Duodenal mucosa (tissue), 2 donors: ENCODE measurements at regions not wholly inside any gene's neighbourhood (a gene's known extent, or its start where the extent isn't known, plus 50 kb on each side); places are given as distances from the start of the nearest gene placed in this dataset.

Source experiments
- H3K27ac ChIP-seq: one replicate; pipeline ENCODE4 v1.7.0; 2013; ENCODE audit warnings: low read depth, low read length
- H3K27me3 ChIP-seq, 2 donors: one replicate each; pipeline ENCODE4 v1.7.0; 2013; ENCODE audit warnings: low read length in 2 of 2, control low read depth in 1 of 2; ENCODE audit not compliant: insufficient read depth in 2 of 2, control insufficient read depth in 1 of 2
- H3K36me3 ChIP-seq, 2 donors: one replicate each; pipeline ENCODE4 v1.7.0; 2013; ENCODE audit warnings: low read length in 2 of 2, control low read depth in 1 of 2; ENCODE audit not compliant: insufficient read depth in 2 of 2, control insufficient read depth in 1 of 2
- H3K4me1 ChIP-seq, 2 donors: one replicate each; pipeline ENCODE4 v1.7.0; 2013; ENCODE audit warnings: low read length in 2 of 2, control low read depth in 1 of 2; ENCODE audit not compliant: insufficient read depth in 2 of 2, control insufficient read depth in 1 of 2
- H3K4me3 ChIP-seq, 2 donors: one replicate each; pipeline ENCODE4 v1.7.0; 2013; ENCODE audit warnings: low read length in 2 of 2, low read depth in 1 of 2
- H3K9ac ChIP-seq, 2 donors: one replicate each; pipeline ENCODE4 v1.7.0; 2013; ENCODE audit warnings: low read length in 2 of 2, low read depth in 1 of 2
- H3K9me3 ChIP-seq, 2 donors: one replicate each; pipeline ENCODE4 v1.7.0; 2013; ENCODE audit warnings: low read length in 2 of 2, control low read depth in 1 of 2; ENCODE audit not compliant: control insufficient read depth in 1 of 2

GRCh38 chr13:82634946-82635345 is 1247.3 kb downstream of the SLITRK1 start:
- Histone ChIP-seq H3K27ac (no peak overlapping the region), H3K9ac (no peak overlapping the region), H3K4me1 (no peaks in the 10 kb centered on the region), H3K27me3 (no peaks in the 10 kb centered on the region), H3K36me3 (no peaks in the 10 kb centered on the region), H3K4me3 (no peak overlapping the region), H3K9me3 (peaks cover 13% of the 10 kb centered on the region in 2 donors)

- Histone ChIP-seq H3K27me3 (no peaks in the 10 kb centered on the region), H3K4me1 (no peaks in the 10 kb centered on the region), H3K4me3 (no peak overlapping the region), H3K9me3 (peaks cover 5 to 7% of the 10 kb centered on the region in 2 donors), H3K36me3 (no peaks in the 10 kb centered on the region), H3K9ac (no peak overlapping the region), H3K27ac (no peak overlapping the region)
Observed at GRCh38 chr13:82627183-82627582, 1255.1 kb downstream of the SLITRK1 start.

- H3K4me3 ChIP-seq, result no peak overlapping the region
- no peaks in the 10 kb centered on the region for H3K27me3 ChIP-seq
- peaks cover 0 to 7% of the 10 kb centered on the region in 2 donors for H3K9me3 ChIP-seq
- no peaks in the 10 kb centered on the region for H3K36me3 ChIP-seq
- no peaks in the 10 kb centered on the region for H3K4me1 ChIP-seq
- no peak overlapping the region for H3K9ac ChIP-seq
- no peak overlapping the region for H3K27ac ChIP-seq
Observed at GRCh38 chr13:82625717-82626116, 1256.6 kb downstream of the SLITRK1 start.

- Histone ChIP-seq H3K4me3 (no peak overlapping the region), H3K27me3 (no peaks in the 10 kb centered on the region), H3K9me3 (peaks cover 2 to 11% of the 10 kb centered on the region in 2 donors), H3K9ac (no peak overlapping the region), H3K4me1 (no peaks in the 10 kb centered on the region), H3K36me3 (no peaks in the 10 kb centered on the region), H3K27ac (no peak overlapping the region)
Observed at GRCh38 chr13:82615043-82615442, 1267.2 kb downstream of the SLITRK1 start.

GRCh38 chr13:82614086-82614485 is 1268.2 kb downstream of the SLITRK1 start:
- H3K27me3 ChIP-seq, result no peaks in the 10 kb centered on the region
- no peak overlapping the region for H3K4me3 ChIP-seq
- H3K9ac ChIP-seq, result no peak overlapping the region
- H3K36me3 ChIP-seq, result no peaks in the 10 kb centered on the region
- no peaks in the 10 kb centered on the region for H3K4me1 ChIP-seq
- no peak overlapping the region for H3K27ac ChIP-seq
- H3K9me3 ChIP-seq, result peaks cover 2 to 7% of the 10 kb centered on the region in 2 donors

- Histone ChIP-seq H3K36me3 (no peaks in the 10 kb centered on the region), H3K9me3 (peaks cover 17 to 24% of the 10 kb centered on the region in 2 donors), H3K9ac (no peak overlapping the region), H3K4me1 (no peaks in the 10 kb centered on the region), H3K4me3 (no peak overlapping the region), H3K27ac (no peak overlapping the region), H3K27me3 (no peaks in the 10 kb centered on the region)
Observed at GRCh38 chr13:82606008-82606407, 1276.3 kb downstream of the SLITRK1 start.

GRCh38 chr13:82597747-82598146 is 1284.5 kb downstream of the SLITRK1 start:
- Histone ChIP-seq H3K4me1 (no peaks in the 10 kb centered on the region), H3K27me3 (no peaks in the 10 kb centered on the region), H3K9me3 (peaks cover under 1 to 8% of the 10 kb centered on the region in 2 donors), H3K27ac (no peak overlapping the region), H3K4me3 (no peak overlapping the region), H3K9ac (no peak overlapping the region), H3K36me3 (no peaks in the 10 kb centered on the region)

GRCh38 chr13:82593239-82593638 is 1289.0 kb downstream of the SLITRK1 start:
- Histone ChIP-seq H3K36me3 (no peaks in the 10 kb centered on the region), H3K27me3 (no peaks in the 10 kb centered on the region), H3K9ac (no peak overlapping the region), H3K4me1 (no peaks in the 10 kb centered on the region), H3K9me3 (peaks cover 4 to 5% of the 10 kb centered on the region in 2 donors), H3K27ac (no peak overlapping the region), H3K4me3 (no peak overlapping the region)

GRCh38 chr13:82571653-82572052 is 1310.6 kb downstream of the SLITRK1 start:
- H3K4me1 ChIP-seq, result no peaks in the 10 kb centered on the region
- no peak overlapping the region for H3K4me3 ChIP-seq
- peaks cover 7 to 24% of the 10 kb centered on the region in 2 donors for H3K9me3 ChIP-seq
- no peak overlapping the region for H3K27ac ChIP-seq
- no peaks in the 10 kb centered on the region for H3K27me3 ChIP-seq
- H3K9ac ChIP-seq, result no peak overlapping the region
- H3K36me3 ChIP-seq, result no peaks in the 10 kb centered on the region

- no peak overlapping the region for H3K9ac ChIP-seq
- H3K4me1 ChIP-seq, result no peaks in the 10 kb centered on the region
- H3K27ac ChIP-seq, result no peak overlapping the region
- no peaks in the 10 kb centered on the region for H3K27me3 ChIP-seq
- H3K4me3 ChIP-seq, result no peak overlapping the region
- peaks cover 8 to 19% of the 10 kb centered on the region in 2 donors for H3K9me3 ChIP-seq
- H3K36me3 ChIP-seq, result no peaks in the 10 kb centered on the region
Observed at GRCh38 chr13:82569581-82569980, 1312.7 kb downstream of the SLITRK1 start.

- H3K27me3 ChIP-seq, result no peaks in the 10 kb centered on the region
- no peaks in the 10 kb centered on the region for H3K4me1 ChIP-seq
- no peak overlapping the region for H3K9ac ChIP-seq
- no peak overlapping the region for H3K4me3 ChIP-seq
- H3K9me3 ChIP-seq, result peaks cover 8 to 19% of the 10 kb centered on the region in 2 donors
- no peak overlapping the region for H3K27ac ChIP-seq
- no peaks in the 10 kb centered on the region for H3K36me3 ChIP-seq
Observed at GRCh38 chr13:82566864-82567263, 1315.4 kb downstream of the SLITRK1 start.
